T-cell (primary cell): ENCODE measurements at regions not wholly inside any gene's neighbourhood (a gene's known extent, or its start where the extent isn't known, plus 50 kb on each side); places are given as distances from the start of the nearest gene placed in this dataset.

Source experiments
- ATAC-seq, 4 experiments: fragments of 200-7000 bp in 3 of 4; fragments of 150-1000 bp in 1 of 4; cut with Tn5 transposase; replicated peaks in 1 of 4; 1 replicate in 3 of 4; 2 replicates in 1 of 4; pipeline ENCODE4 v1.10.0; 2021; ENCODE audit warnings: moderate library complexity in 3 of 4, mild to moderate bottlenecking in 2 of 4, moderate number of reproducible peaks in 1 of 4
- CTCF ChIA-PET, 2 donors: fragments of 300-600 bp; sonication (Branson Sonifier 250); formaldehyde crosslinking; loops; one replicate each; lab custom pipeline; 2022; ENCODE audit warnings: antibody characterized with exemption in 2 of 2; lab: Charles Lee
- POLR2A ChIA-PET, 2 donors: fragments of 300-600 bp; sonication (Branson Sonifier 250); formaldehyde crosslinking; loops; one replicate each; lab custom pipeline; 2022; ENCODE audit warnings: antibody characterized with exemption in 2 of 2; lab: Charles Lee
- DNase-seq, 35 experiments: peaks; one replicate each; pipeline versions ENCODE4 v3.0.0 to v3.0.0-alpha.2; 2013 to 2023
- H3K27ac ChIP-seq: one replicate; pipeline ENCODE4 v1.5.1; 2013; ENCODE audit warnings: low read length
- H3K27me3 ChIP-seq, 2 experiments: replicated peaks in 1 of 2; 1 replicate in 1 of 2; 2 replicates in 1 of 2; pipeline versions ENCODE4 v1.6.1 to v1.7.0; 2013; ENCODE audit warnings: low read length in 1 of 2, mixed read lengths in 1 of 2; ENCODE audit not compliant: control insufficient read depth in 2 of 2, insufficient read depth in 2 of 2; ENCODE audit errors: extremely low read depth in 1 of 2
- H3K36me3 ChIP-seq, 2 donors: 1 replicate in 1 of 2; 2 replicates in 1 of 2; pipeline versions ENCODE4 v1.6.1 to v1.7.0; 2013; ENCODE audit warnings: low read length in 1 of 2; ENCODE audit not compliant: control insufficient read depth in 2 of 2, insufficient read depth in 1 of 2; ENCODE audit errors: extremely low read depth in 1 of 2
- H3K4me1 ChIP-seq, 2 experiments: 1 replicate in 1 of 2; 2 replicates in 1 of 2; pipeline versions ENCODE4 v1.6.1 to v1.7.0; 2013; ENCODE audit warnings: low read length in 2 of 2, mixed read lengths in 1 of 2; ENCODE audit not compliant: insufficient read depth in 2 of 2, control insufficient read depth in 1 of 2; ENCODE audit errors: extremely low read depth in 1 of 2
- H3K4me3 ChIP-seq, 2 donors: 1 replicate in 1 of 2; 2 replicates in 1 of 2; pipeline versions ENCODE4 v1.5.1 to v1.7.0; 2013; ENCODE audit warnings: mild to moderate bottlenecking in 2 of 2, low read length in 1 of 2, moderate library complexity in 1 of 2; ENCODE audit not compliant: control insufficient read depth in 1 of 2; ENCODE audit errors: extremely low read depth in 1 of 2
- H3K9me3 ChIP-seq: 2 replicates; pipeline ENCODE4 v1.7.0; 2013
- H3K27ac Mint-ChIP-seq, 2 donors: one replicate each; pipeline ENCODE4 v1.8.0; 2020 to 2021; ENCODE audit warnings: mild to moderate bottlenecking in 2 of 2, mixed read lengths in 2 of 2
- H3K27me3 Mint-ChIP-seq, 2 donors: one replicate each; pipeline ENCODE4 v1.8.0; 2021 to 2022; ENCODE audit warnings: mixed read lengths in 2 of 2
- H3K36me3 Mint-ChIP-seq: one replicate; pipeline ENCODE4 v1.8.0; 2021; ENCODE audit warnings: mixed read lengths
- H3K4me1 Mint-ChIP-seq, 3 donors: one replicate each; pipeline ENCODE4 v1.8.0; 2020 to 2022; ENCODE audit warnings: mixed read lengths in 3 of 3, mild to moderate bottlenecking in 1 of 3
- H3K4me3 Mint-ChIP-seq, 3 donors: one replicate each; pipeline ENCODE4 v1.8.0; 2020 to 2022; ENCODE audit warnings: mild to moderate bottlenecking in 3 of 3, mixed read lengths in 3 of 3, moderate library complexity in 3 of 3
- H3K9me3 Mint-ChIP-seq, 3 donors: one replicate each; pipeline ENCODE4 v1.8.0; 2020 to 2022; ENCODE audit warnings: mixed read lengths in 3 of 3
- WGBS: methylation state at CpG from one replicate; pipeline ENCODE4 v1.1.5; 2013; ENCODE audit warnings: missing lambda C conversion rate; ENCODE audit not compliant: insufficient coverage; 5-methylcytosine and 5-hydroxymethylcytosine counted together

- H3K36me3 Mint-ChIP-seq = no peaks in the 10 kb centered on the region
- no peak overlapping the region for H3K27ac ChIP-seq
- no peaks in the 10 kb centered on the region for H3K9me3 ChIP-seq
- DNase-seq = no peak
- H3K27me3 Mint-ChIP-seq = peaks cover 0 to 3% of the 10 kb centered on the region in 2 donors
- no peak overlapping the region for H3K4me3 ChIP-seq
- H3K4me1 ChIP-seq = no peaks in the 10 kb centered on the region
- no peaks in the 10 kb centered on the region for H3K27me3 ChIP-seq
- H3K9me3 Mint-ChIP-seq = peaks cover 0 to 5% (median 3%) of the 10 kb centered on the region in 3 donors
- H3K4me1 Mint-ChIP-seq = peaks cover 0 to 9% (median 6%) of the 10 kb centered on the region in 3 donors
- ChIA-PET POLR2A (no interaction called here), CTCF (no interaction called here)
- H3K4me3 Mint-ChIP-seq = no peak overlapping the region
- ATAC-seq = no peak
- H3K27ac Mint-ChIP-seq = no peak overlapping the region
- no peaks in the 10 kb centered on the region for H3K36me3 ChIP-seq
- no CpG with 5 or more reads among the region's 3 CpGs for WGBS
Observed at GRCh38 chr5:74957906-74958305, 91.7 kb upstream of the FAM169A start.

- 86% methylated on average over 5 of the region's 5 CpGs for WGBS
- Histone ChIP-seq H3K9me3 (no peaks in the 10 kb centered on the region), H3K36me3 (no peaks in the 10 kb centered on the region), H3K27me3 (no peaks in the 10 kb centered on the region), H3K4me3 (no peak overlapping the region), H3K4me1 (no peaks in the 10 kb centered on the region), H3K27ac (no peak overlapping the region)
- Mint-ChIP-seq H3K4me3 (no peak overlapping the region), H3K27ac (no peak overlapping the region), H3K36me3 (no peaks in the 10 kb centered on the region), H3K27me3 (peaks cover 0 to 3% of the 10 kb centered on the region in 2 donors), H3K4me1 (peaks cover 0 to 9% (median 6%) of the 10 kb centered on the region in 3 donors), H3K9me3 (peaks cover 0 to 5% (median 3%) of the 10 kb centered on the region in 3 donors)
- ChIA-PET CTCF (no interaction called here), POLR2A (no interaction called here)
- DNase-seq = no peak
- no peak for ATAC-seq
Observed at GRCh38 chr5:74957029-74957784, 91.0 kb upstream of the FAM169A start.

GRCh38 chr5:74956278-74956677, 90.1 kb upstream of the FAM169A start:
- CTCF ChIA-PET = interaction anchor here in 1 of 2 donors (0.5 kb wide), 1 partner anchor 290 kb away, joined by 3 read pairs; no protein-coding TSS in a partner anchor
- H3K9me3 ChIP-seq = no peaks in the 10 kb centered on the region
- H3K4me1 Mint-ChIP-seq = peaks cover 0 to 9% (median 6%) of the 10 kb centered on the region in 3 donors

GRCh38 chr5:74954919-74955318, 88.7 kb upstream of the FAM169A start:
- WGBS = no CpG with 5 or more reads among the region's 3 CpGs
- peaks cover 0 to 5% (median 3%) of the 10 kb centered on the region in 3 donors for H3K9me3 Mint-ChIP-seq
- no peak overlapping the region for H3K27ac ChIP-seq
- ATAC-seq (no peak), DNase-seq (no peak)
- no peaks in the 10 kb centered on the region for H3K4me1 ChIP-seq
- no peak overlapping the region for H3K4me3 Mint-ChIP-seq
- CTCF ChIA-PET = no interaction called here
- no peaks in the 10 kb centered on the region for H3K27me3 ChIP-seq
- peaks cover 0 to 9% (median 6%) of the 10 kb centered on the region in 3 donors for H3K4me1 Mint-ChIP-seq
- POLR2A ChIA-PET = no interaction called here
- no peaks in the 10 kb centered on the region for H3K27me3 Mint-ChIP-seq
- no peaks in the 10 kb centered on the region for H3K36me3 Mint-ChIP-seq
- no peaks in the 10 kb centered on the region for H3K36me3 ChIP-seq
- H3K9me3 ChIP-seq = no peaks in the 10 kb centered on the region
- no peak overlapping the region for H3K27ac Mint-ChIP-seq
- no peak overlapping the region for H3K4me3 ChIP-seq

More at GRCh38 chr5:74956278-74956677, 90.1 kb upstream of the FAM169A start:
- Mint-ChIP-seq H3K4me3 (no peak overlapping the region), H3K9me3 (peaks cover 0 to 5% (median 3%) of the 10 kb centered on the region in 3 donors), H3K27me3 (no peaks in the 10 kb centered on the region), H3K36me3 (no peaks in the 10 kb centered on the region), H3K27ac (no peak overlapping the region)
- no CpG with 5 or more reads among the region's 4 CpGs for WGBS
- POLR2A ChIA-PET = interaction anchor here in 1 of 2 donors (0.5 kb wide), 1 partner anchor 330 kb away, joined by 3 read pairs; no protein-coding TSS in a partner anchor
- Histone ChIP-seq H3K4me3 (no peak overlapping the region), H3K27me3 (no peaks in the 10 kb centered on the region), H3K27ac (no peak overlapping the region), H3K4me1 (no peaks in the 10 kb centered on the region), H3K36me3 (no peaks in the 10 kb centered on the region)
- DNase-seq (no peak), ATAC-seq (no peak)

GRCh38 chr5:74953937-74954720, 87.9 kb upstream of the FAM169A start:
- POLR2A ChIA-PET = no interaction called here
- Mint-ChIP-seq H3K27ac (no peak overlapping the region), H3K36me3 (no peaks in the 10 kb centered on the region), H3K27me3 (no peaks in the 10 kb centered on the region), H3K4me1 (peaks cover 0 to 9% (median 6%) of the 10 kb centered on the region in 3 donors), H3K9me3 (peaks cover 0 to 5% (median 3%) of the 10 kb centered on the region in 3 donors), H3K4me3 (no peak overlapping the region)
- 76% methylated on average over 3 of the region's 8 CpGs for WGBS
- CTCF ChIA-PET = no interaction called here
- no peaks in the 10 kb centered on the region for H3K36me3 ChIP-seq
- ATAC-seq (no peak), DNase-seq (no peak)
- H3K27me3 ChIP-seq = no peaks in the 10 kb centered on the region
- no peak overlapping the region for H3K27ac ChIP-seq
- no peak overlapping the region for H3K4me3 ChIP-seq
- H3K4me1 ChIP-seq = no peaks in the 10 kb centered on the region
- H3K9me3 ChIP-seq = no peaks in the 10 kb centered on the region

GRCh38 chr5:74953554-74953936, 87.4 kb upstream of the FAM169A start:
- CTCF ChIA-PET = no interaction called here
- no peak overlapping the region for H3K27ac Mint-ChIP-seq

More at GRCh38 chr5:74953554-74953936, 87.4 kb upstream of the FAM169A start:
- no peaks in the 10 kb centered on the region for H3K36me3 ChIP-seq
- H3K4me3 Mint-ChIP-seq = no peak overlapping the region
- no peaks in the 10 kb centered on the region for H3K27me3 Mint-ChIP-seq
- H3K4me1 Mint-ChIP-seq = peaks cover 0 to 9% (median 6%) of the 10 kb centered on the region in 3 donors
- no CpG with 5 or more reads among the region's 5 CpGs for WGBS
- H3K27ac ChIP-seq = no peak overlapping the region
- H3K4me3 ChIP-seq = no peak overlapping the region
- H3K9me3 ChIP-seq = no peaks in the 10 kb centered on the region
- POLR2A ChIA-PET = no interaction called here
- H3K9me3 Mint-ChIP-seq = peaks cover 0 to 5% (median 3%) of the 10 kb centered on the region in 3 donors
- no peaks in the 10 kb centered on the region for H3K27me3 ChIP-seq
- no peaks in the 10 kb centered on the region for H3K4me1 ChIP-seq
- no peak for ATAC-seq
- DNase-seq = no peak
- H3K36me3 Mint-ChIP-seq = no peaks in the 10 kb centered on the region
